ENCODE measurements at regions not wholly inside any gene's neighbourhood (a gene's known extent, or its start where the extent isn't known, plus 50 kb on each side); places are given as distances from the start of the nearest gene placed in this dataset.

- POLR2A ChIA-PET, result no interaction called here
- no peak for DNase-seq (ENCODE audit: extremely low spot score)
- TF ChIP-seq CTCF (IDR thresholded peaks at IDR 0.05; ENCODE audit: control extremely low read depth, extremely low read depth, low read depth, missing control alignments), result no peak
- CTCF ChIA-PET, result no interaction called here
Measured at GRCh38 chr20:56897318-56897957, 268.3 kb downstream of the TFAP2C start.

GRCh38 chr20:56897958-56898349 lies 268.8 kb downstream of the TFAP2C start:
- POLR2A ChIA-PET, result interaction anchor here (0.7 kb wide), 1 partner anchor 17 kb away, joined by 3 read pairs; no protein-coding TSS in a partner anchor
- TF ChIP-seq CTCF (IDR thresholded peaks at IDR 0.05; ENCODE audit: control extremely low read depth, extremely low read depth, low read depth, missing control alignments), result no peak
- no peak for DNase-seq (ENCODE audit: extremely low spot score)
- CTCF ChIA-PET, result no interaction called here

GRCh38 chr20:56899506-56899905 lies 270.4 kb downstream of the TFAP2C start:
- TF ChIP-seq CTCF (IDR thresholded peaks at IDR 0.05; ENCODE audit: control extremely low read depth, extremely low read depth, low read depth, missing control alignments), result no peak
- no peak for DNase-seq (ENCODE audit: extremely low spot score)
- CTCF ChIA-PET, result no interaction called here
- POLR2A ChIA-PET, result no interaction called here

- TF ChIP-seq CTCF (IDR thresholded peaks at IDR 0.05; ENCODE audit: control extremely low read depth, extremely low read depth, low read depth, missing control alignments), result no peak
- no peak for DNase-seq (ENCODE audit: extremely low spot score)
- CTCF ChIA-PET, result no interaction called here
- POLR2A ChIA-PET, result no interaction called here
Measured at GRCh38 chr20:56900252-56900651, 271.1 kb downstream of the TFAP2C start.

GRCh38 chr20:56903421-56903820 lies 274.3 kb downstream of the TFAP2C start:
- no peak for TF ChIP-seq CTCF (IDR thresholded peaks at IDR 0.05; ENCODE audit: control extremely low read depth, extremely low read depth, low read depth, missing control alignments)
- CTCF ChIA-PET, result no interaction called here
- no peak for DNase-seq (ENCODE audit: extremely low spot score)
- POLR2A ChIA-PET, result no interaction called here

- DNase-seq (ENCODE audit: extremely low spot score), result no peak
- ChIA-PET POLR2A (no interaction called here), CTCF (no interaction called here)
- no peak for TF ChIP-seq CTCF (IDR thresholded peaks at IDR 0.05; ENCODE audit: control extremely low read depth, extremely low read depth, low read depth, missing control alignments)
Measured at GRCh38 chr20:56903858-56904257, 274.8 kb downstream of the TFAP2C start.
